ENCODE measurements at regions not wholly inside any gene's neighbourhood (a gene's known extent, or its start where the extent isn't known, plus 50 kb on each side); places are given as distances from the start of the nearest gene placed in this dataset.

- no peaks in the 10 kb centered on the region for H3K27me3 ChIP-seq (replicated peaks; ENCODE audit: insufficient read depth, low read depth, low read length, poor library complexity)
- H3K9me3 ChIP-seq (ENCODE audit: low read depth, low read length, poor library complexity, severe bottlenecking), result no peaks in the 10 kb centered on the region
- H3K36me3 ChIP-seq (ENCODE audit: insufficient read depth, low read length, poor library complexity, severe bottlenecking), result no peaks in the 10 kb centered on the region
- intact Hi-C loops (cut with micrococcal nuclease; ENCODE audit: unreplicated experiment), result no loop called here
- TF ChIP-seq CTCF (conservative IDR thresholded peaks at IDR 0.05; ENCODE audit: low read depth, low read length) (no peak), EZH2 (IDR thresholded peaks at IDR 0.05; ENCODE audit: borderline replicate concordance, low read depth, low read length, poor library complexity, severe bottlenecking) (no peak)
- POLR2A ChIA-PET (ENCODE audit: low non-redundant PET), result no interaction called here
- no peak for DNase-seq (ENCODE audit: low spot score)
- no TSS peak for BruUV-seq (replicated peaks)
- no peak overlapping the region for H3K27ac ChIP-seq (ENCODE audit: low read depth, low read length, poor library complexity, severe bottlenecking)
- H3K4me3 ChIP-seq (ENCODE audit: low read depth, low read length, poor library complexity, severe bottlenecking), result no peak overlapping the region
- CTCF ChIA-PET, result no interaction called here
- no peaks in the 10 kb centered on the region for H3K4me1 ChIP-seq (ENCODE audit: insufficient read depth, low read length, poor library complexity, severe bottlenecking)
These were observed 124.7 kb upstream of the THBS1 start for GRCh38 chr15:39456159-39456558.

- ChIA-PET POLR2A (ENCODE audit: low non-redundant PET) (no interaction called here), CTCF (no interaction called here)
- Histone ChIP-seq H3K36me3 (ENCODE audit: insufficient read depth, low read length, poor library complexity, severe bottlenecking) (no peaks in the 10 kb centered on the region), H3K9me3 (ENCODE audit: low read depth, low read length, poor library complexity, severe bottlenecking) (no peaks in the 10 kb centered on the region), H3K27me3 (replicated peaks; ENCODE audit: insufficient read depth, low read depth, low read length, poor library complexity) (no peaks in the 10 kb centered on the region), H3K27ac (ENCODE audit: low read depth, low read length, poor library complexity, severe bottlenecking) (no peak overlapping the region), H3K4me1 (ENCODE audit: insufficient read depth, low read length, poor library complexity, severe bottlenecking) (no peaks in the 10 kb centered on the region), H3K4me3 (ENCODE audit: low read depth, low read length, poor library complexity, severe bottlenecking) (no peak overlapping the region)
- TF ChIP-seq CTCF (conservative IDR thresholded peaks at IDR 0.05; ENCODE audit: low read depth, low read length), result no peak
- no peak for TF ChIP-seq EZH2 (IDR thresholded peaks at IDR 0.05; ENCODE audit: borderline replicate concordance, low read depth, low read length, poor library complexity, severe bottlenecking)
- no TSS peak for BruUV-seq (replicated peaks)
- intact Hi-C loops (cut with micrococcal nuclease; ENCODE audit: unreplicated experiment), result no loop called here
- DNase-seq (ENCODE audit: low spot score), result no peak
These were observed 124.1 kb upstream of the THBS1 start for GRCh38 chr15:39456582-39457330.

GRCh38 chr15:39458131-39458530 lies 122.7 kb upstream of the THBS1 start:
- DNase-seq (ENCODE audit: low spot score), result no peak
- no peaks in the 10 kb centered on the region for H3K9me3 ChIP-seq (ENCODE audit: low read depth, low read length, poor library complexity, severe bottlenecking)
- H3K27ac ChIP-seq (ENCODE audit: low read depth, low read length, poor library complexity, severe bottlenecking), result no peak overlapping the region
- POLR2A ChIA-PET (ENCODE audit: low non-redundant PET), result no interaction called here
- no peaks in the 10 kb centered on the region for H3K4me1 ChIP-seq (ENCODE audit: insufficient read depth, low read length, poor library complexity, severe bottlenecking)
- no peaks in the 10 kb centered on the region for H3K36me3 ChIP-seq (ENCODE audit: insufficient read depth, low read length, poor library complexity, severe bottlenecking)
- no peaks in the 10 kb centered on the region for H3K27me3 ChIP-seq (replicated peaks; ENCODE audit: insufficient read depth, low read depth, low read length, poor library complexity)
- CTCF ChIA-PET, result no interaction called here
- intact Hi-C loops (cut with micrococcal nuclease; ENCODE audit: unreplicated experiment), result no loop called here
- no TSS peak for BruUV-seq (replicated peaks)
- TF ChIP-seq CTCF (conservative IDR thresholded peaks at IDR 0.05; ENCODE audit: low read depth, low read length) (no peak), EZH2 (IDR thresholded peaks at IDR 0.05; ENCODE audit: borderline replicate concordance, low read depth, low read length, poor library complexity, severe bottlenecking) (no peak)
- H3K4me3 ChIP-seq (ENCODE audit: low read depth, low read length, poor library complexity, severe bottlenecking), result no peak overlapping the region
